ENCODE measurements at regions not wholly inside any gene's neighbourhood (a gene's known extent, or its start where the extent isn't known, plus 50 kb on each side); places are given as distances from the start of the nearest gene placed in this dataset.

DNA sequence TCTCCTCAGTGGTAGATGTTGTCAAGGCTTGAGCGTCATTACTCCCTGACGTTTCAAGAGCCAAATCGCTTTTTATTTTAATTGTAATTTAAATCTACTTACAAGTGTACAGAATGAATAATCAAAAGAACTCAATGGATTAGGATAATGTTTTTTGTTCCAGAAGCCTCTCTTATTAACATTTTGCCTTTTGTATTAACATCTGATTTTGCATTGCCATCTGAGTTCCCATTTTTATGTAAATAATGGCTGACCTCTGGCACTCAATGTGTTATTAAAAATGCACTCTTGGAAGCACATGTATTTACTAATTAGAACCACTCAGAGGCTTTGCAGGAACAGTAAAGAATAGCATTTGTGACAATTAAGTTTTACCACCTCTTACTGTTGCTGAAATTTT lies 411.0 kb downstream of the EPHA5 start:
- TF ChIP-seq, protein P1, sequence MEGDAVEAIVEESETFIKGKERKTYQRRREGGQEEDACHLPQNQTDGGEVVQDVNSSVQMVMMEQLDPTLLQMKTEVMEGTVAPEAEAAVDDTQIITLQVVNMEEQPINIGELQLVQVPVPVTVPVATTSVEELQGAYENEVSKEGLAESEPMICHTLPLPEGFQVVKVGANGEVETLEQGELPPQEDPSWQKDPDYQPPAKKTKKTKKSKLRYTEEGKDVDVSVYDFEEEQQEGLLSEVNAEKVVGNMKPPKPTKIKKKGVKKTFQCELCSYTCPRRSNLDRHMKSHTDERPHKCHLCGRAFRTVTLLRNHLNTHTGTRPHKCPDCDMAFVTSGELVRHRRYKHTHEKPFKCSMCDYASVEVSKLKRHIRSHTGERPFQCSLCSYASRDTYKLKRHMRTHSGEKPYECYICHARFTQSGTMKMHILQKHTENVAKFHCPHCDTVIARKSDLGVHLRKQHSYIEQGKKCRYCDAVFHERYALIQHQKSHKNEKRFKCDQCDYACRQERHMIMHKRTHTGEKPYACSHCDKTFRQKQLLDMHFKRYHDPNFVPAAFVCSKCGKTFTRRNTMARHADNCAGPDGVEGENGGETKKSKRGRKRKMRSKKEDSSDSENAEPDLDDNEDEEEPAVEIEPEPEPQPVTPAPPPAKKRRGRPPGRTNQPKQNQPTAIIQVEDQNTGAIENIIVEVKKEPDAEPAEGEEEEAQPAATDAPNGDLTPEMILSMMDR (conservative IDR thresholded peaks at IDR 0.05; ENCODE audit: low read length): no peak
- TF ChIP-seq EZH2phosphoT487 (IDR thresholded peaks at IDR 0.05; ENCODE audit: borderline replicate concordance, low read depth, low read length): no peak

All from OCI-LY7 (cell line).